Activated CD8-positive, alpha-beta memory T cell treated with anti-CD3 and anti-CD28 coated beads, Interleukin-2, amount 50 U/mL, for 24 hours (primary cell): ENCODE measurements at regions not wholly inside any gene's neighbourhood (a gene's known extent, or its start where the extent isn't known, plus 50 kb on each side); places are given as distances from the start of the nearest gene placed in this dataset.

Source experiments
- DNase-seq: peaks from one replicate; pipeline ENCODE4 v3.0.0-alpha.2; 2020; ENCODE audit errors: extremely low read depth

GRCh38 chr4:57689693-57690205 is 579.6 kb upstream of the IGFBP7 start:
- DNase-seq = no peak

GRCh38 chr4:57682275-57682674 is 572.1 kb upstream of the IGFBP7 start:
- DNase-seq = no peak

- DNase-seq = no peak
These were observed 569.8 kb upstream of the IGFBP7 start for GRCh38 chr4:57679969-57680368.

- DNase-seq = no peak
These were observed 566.2 kb upstream of the IGFBP7 start for GRCh38 chr4:57676394-57676793.

- DNase-seq = no peak
These were observed 562.8 kb upstream of the IGFBP7 start for GRCh38 chr4:57672846-57673433.

- DNase-seq = no peak
These were observed 558.4 kb upstream of the IGFBP7 start for GRCh38 chr4:57668621-57669020.

GRCh38 chr4:57665806-57666205 is 555.6 kb upstream of the IGFBP7 start:
- no peak for DNase-seq

- no peak for DNase-seq
These were observed 551.4 kb upstream of the IGFBP7 start for GRCh38 chr4:57661517-57662090.

GRCh38 chr4:57658673-57659072 is 548.5 kb upstream of the IGFBP7 start:
- DNase-seq = no peak

GRCh38 chr4:57658188-57658587 is 548.0 kb upstream of the IGFBP7 start:
- no peak for DNase-seq

- DNase-seq = no peak
These were observed 545.2 kb upstream of the IGFBP7 start for GRCh38 chr4:57655342-57655741.

GRCh38 chr4:57652779-57653178 is 542.6 kb upstream of the IGFBP7 start:
- DNase-seq = no peak

- DNase-seq = no peak
These were observed 530.4 kb upstream of the IGFBP7 start for GRCh38 chr4:57640391-57641100.

- no peak for DNase-seq
These were observed 529.6 kb upstream of the IGFBP7 start for GRCh38 chr4:57639561-57640382.

- no peak for DNase-seq
These were observed 525.7 kb upstream of the IGFBP7 start for GRCh38 chr4:57635910-57636309.

GRCh38 chr4:57633212-57633859 is 523.2 kb upstream of the IGFBP7 start:
- DNase-seq = no peak

GRCh38 chr4:57632564-57632963 is 522.4 kb upstream of the IGFBP7 start:
- DNase-seq = no peak

- no peak for DNase-seq
These were observed 521.0 kb upstream of the IGFBP7 start for GRCh38 chr4:57631147-57631546.

- no peak for DNase-seq
These were observed 517.8 kb upstream of the IGFBP7 start for GRCh38 chr4:57628004-57628403.

GRCh38 chr4:57614257-57614932 is 504.2 kb upstream of the IGFBP7 start:
- DNase-seq = no peak

- DNase-seq = no peak
These were observed 502.1 kb upstream of the IGFBP7 start for GRCh38 chr4:57612279-57612678.
